RWPE1 (cell line): ENCODE measurements at regions not wholly inside any gene's neighbourhood (a gene's known extent, or its start where the extent isn't known, plus 50 kb on each side); places are given as distances from the start of the nearest gene placed in this dataset.
"Not testable (repeated sequence)": the region's sequence is repeated elsewhere in the genome, so short reads cannot be mapped to it uniquely, and the experiment has no call there.

Experiments
- CTCF ChIA-PET: fragments of 350-600 bp; sonication (Branson Sonifier 250); formaldehyde crosslinking; extraction: SDS; loops from one replicate; lab custom pipeline; 2021; lab: Yijun Ruan, JAX
- POLR2A ChIA-PET: fragments of 400-600 bp; formaldehyde crosslinking; extraction: SDS; loops from one replicate; lab custom pipeline; 2020; ENCODE audit warnings: antibody characterized with exemption; ENCODE audit not compliant: low non-redundant PET; lab: Yijun Ruan, JAX
- DNase-seq: peaks from one replicate; pipeline ENCODE4 v3.0.0; 2012; ENCODE audit warnings: low spot score
- H3K27ac ChIP-seq: fragments of 450-650 bp; 2 replicates; pipeline ENCODE4 v1.5.1; 2017
- CTCF ChIP-seq: fragments of 450-650 bp; conservative IDR thresholded peaks from 2 replicates; pipeline ENCODE4 v1.5.1; 2017; ENCODE audit warnings: low read depth, mild to moderate bottlenecking

GRCh38 chr2:142415461-142415860, 284.6 kb upstream of the LRP1B start:
- ChIA-PET POLR2A (no interaction called here), CTCF (interaction anchor here (0.6 kb wide), 1 partner anchor 957 kb away, joined by 7 read pairs; no protein-coding TSS in a partner anchor)
- no peak for TF ChIP-seq CTCF

DNA sequence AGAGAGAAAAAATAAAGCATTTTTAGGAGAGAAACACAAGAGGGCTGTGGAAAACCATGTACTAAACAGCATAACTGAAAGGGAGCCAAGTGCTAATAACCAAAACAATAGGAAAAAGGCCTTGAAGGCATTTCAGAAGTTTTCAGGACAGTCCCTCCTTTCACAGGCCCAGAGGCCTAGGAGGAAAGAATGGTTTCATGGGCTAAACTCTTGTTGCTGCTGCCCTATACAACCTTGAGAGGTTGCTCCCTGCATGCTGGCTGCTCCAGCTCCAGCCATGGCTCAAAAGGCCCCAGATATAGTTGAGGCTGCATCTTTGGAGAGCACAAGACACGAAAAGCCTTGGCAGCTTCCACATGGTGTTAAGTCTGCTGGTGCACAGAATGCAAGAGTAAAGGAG, 267.4 kb upstream of the LRP1B start:
- no peak for TF ChIP-seq CTCF
- ChIA-PET CTCF (no interaction called here), POLR2A (no interaction called here)
- no peak overlapping the region for H3K27ac ChIP-seq
- DNase-seq: no peak

More at GRCh38 chr2:142415461-142415860, 284.6 kb upstream of the LRP1B start:
- no peak overlapping the region for H3K27ac ChIP-seq
- DNase-seq: no peak

GRCh38 chr2:142395291-142395690, 264.5 kb upstream of the LRP1B start:
- H3K27ac ChIP-seq: no peak overlapping the region
- TF ChIP-seq CTCF: no peak
- ChIA-PET CTCF (no interaction called here), POLR2A (no interaction called here)
- DNase-seq: no peak

DNA sequence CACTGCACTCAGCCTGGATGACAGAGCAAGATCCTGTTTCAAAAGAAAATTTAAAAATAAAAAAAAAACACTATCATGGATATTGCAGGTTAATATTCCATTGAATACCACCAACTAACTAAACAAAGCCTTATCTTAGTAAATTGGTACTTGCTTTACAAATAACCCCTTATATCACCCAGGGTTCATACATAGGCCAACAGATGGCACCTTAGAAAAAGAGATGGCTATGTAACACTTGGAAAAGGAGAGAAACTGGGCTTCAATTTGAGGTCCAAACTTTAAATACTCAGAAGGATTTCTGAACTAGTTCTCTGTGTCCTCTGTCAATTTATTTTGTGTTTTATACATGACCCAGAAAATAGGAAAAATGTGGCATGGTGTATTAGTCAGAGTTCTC, 249.6 kb upstream of the LRP1B start:
- no peak overlapping the region for H3K27ac ChIP-seq
- TF ChIP-seq CTCF: no peak
- ChIA-PET CTCF (no interaction called here), POLR2A (no interaction called here)
- no peak for DNase-seq

DNA sequence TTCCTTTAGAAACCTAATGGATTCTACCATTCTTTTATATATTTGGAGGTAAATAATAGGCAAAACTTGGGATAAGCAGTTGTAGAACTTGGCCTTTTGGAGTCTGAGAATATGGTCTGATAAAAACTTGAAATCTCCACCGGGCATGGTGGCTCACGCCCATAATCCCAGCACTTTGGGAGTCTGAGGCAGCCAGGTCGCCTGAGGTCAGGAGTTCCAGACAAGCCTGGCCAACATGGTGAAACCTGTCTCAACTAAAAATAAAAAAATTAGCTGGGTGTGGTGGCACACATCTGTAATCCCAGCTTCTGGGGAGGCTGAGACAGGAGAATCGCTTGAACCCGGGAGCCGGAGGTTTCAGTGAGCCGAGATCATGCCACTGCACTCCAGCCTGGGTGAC, 231.3 kb upstream of the LRP1B start:
- POLR2A ChIA-PET, H3K27ac ChIP-seq, DNase-seq, CTCF ChIA-PET: not testable (repeated sequence)

- POLR2A ChIA-PET: no interaction called here
- no peak overlapping the region for H3K27ac ChIP-seq
- no peak for TF ChIP-seq CTCF
- no peak for DNase-seq
- CTCF ChIA-PET: no interaction called here
These were observed 216.9 kb upstream of the LRP1B start for GRCh38 chr2:142347751-142348150.

- ChIA-PET CTCF (no interaction called here), POLR2A (no interaction called here)
- no peak for TF ChIP-seq CTCF
- DNase-seq: no peak
- H3K27ac ChIP-seq: no peak overlapping the region
These were observed 208.4 kb upstream of the LRP1B start for GRCh38 chr2:142339261-142339660.
